HG03469 (cell line): ENCODE measurements at regions not wholly inside any gene's neighbourhood (a gene's known extent, or its start where the extent isn't known, plus 50 kb on each side); places are given as distances from the start of the nearest gene placed in this dataset.
"Not testable (repeated sequence)": the region's sequence is repeated elsewhere in the genome, so short reads cannot be mapped to it uniquely, and the experiment has no call there.

Experiments
- ATAC-seq: cut with Tn5 transposase; IDR thresholded peaks from one replicate; pipeline ENCODE4 v1.9.1; 2021; ENCODE audit warnings: mild to moderate bottlenecking, moderate library complexity, moderate number of reproducible peaks; ENCODE audit not compliant: unreplicated experiment

DNA sequence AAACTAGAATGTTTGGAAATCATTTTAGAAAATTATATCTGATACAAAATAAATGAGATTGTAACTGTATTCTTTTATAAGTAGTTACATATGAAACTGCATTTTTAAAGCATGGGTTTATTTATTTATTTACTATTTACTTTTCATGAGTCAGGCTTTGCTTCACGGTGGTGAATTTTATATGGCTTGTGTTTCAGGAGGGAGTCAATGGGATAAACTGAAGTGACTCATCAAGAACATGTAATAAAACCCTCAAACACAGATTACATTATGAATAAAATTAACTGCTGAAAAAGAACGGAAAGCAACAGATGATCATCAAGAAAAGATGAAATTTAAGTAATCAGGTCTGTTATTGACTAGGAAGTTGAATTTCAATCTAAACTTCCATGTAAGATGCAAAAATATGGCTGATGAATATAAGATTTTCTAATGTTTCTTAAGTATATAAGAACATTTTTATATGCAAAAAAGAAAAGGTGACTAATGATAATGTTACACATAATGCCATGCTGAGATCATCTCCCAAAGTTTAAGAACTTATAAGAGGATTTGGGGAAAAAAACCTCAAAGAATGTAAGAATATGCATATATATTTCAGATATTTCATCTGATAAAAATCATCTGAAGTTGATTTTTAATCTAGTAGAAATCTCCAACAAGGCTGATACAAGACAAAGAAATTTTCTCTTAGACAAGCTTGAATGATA lies 383.6 kb downstream of the SLITRK1 start:
- ATAC-seq: no peak

DNA sequence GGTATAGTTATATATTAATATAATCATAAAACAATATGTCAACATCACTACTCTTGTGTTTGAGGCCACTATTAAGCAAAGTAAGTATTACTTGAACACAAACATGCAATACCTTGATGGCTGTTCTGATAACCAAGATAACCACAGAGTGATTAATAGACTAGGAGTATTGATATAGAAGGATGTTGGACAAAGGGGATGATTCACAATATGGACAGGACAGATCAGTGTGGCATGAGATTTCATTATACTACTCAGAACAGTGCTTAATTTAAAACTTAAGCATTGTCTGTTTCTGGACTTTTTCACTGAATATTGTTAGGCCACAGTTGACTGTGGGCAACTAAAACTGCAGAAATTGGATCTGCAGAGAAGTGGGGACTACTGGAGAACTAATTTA lies 384.2 kb downstream of the SLITRK1 start:
- no peak for ATAC-seq

DNA sequence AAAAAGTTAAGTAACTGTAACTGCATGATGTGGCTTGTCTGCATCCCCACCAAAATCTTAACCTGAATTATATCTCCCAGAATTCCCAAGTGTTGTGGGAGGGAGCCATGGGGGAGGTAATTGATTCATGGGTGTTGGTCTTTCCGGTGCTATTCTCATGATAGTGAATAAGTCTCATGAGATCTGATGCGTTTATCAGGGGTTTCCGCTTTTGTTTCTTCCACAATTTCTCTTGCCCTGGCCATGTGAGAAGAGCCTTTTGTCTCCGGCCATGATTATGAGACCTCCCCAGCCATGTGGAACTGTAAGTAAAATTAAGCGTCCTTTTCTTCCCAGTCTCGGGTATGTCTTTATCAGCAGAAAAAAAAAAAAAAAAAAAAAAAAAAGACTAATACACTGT lies 385.8 kb downstream of the SLITRK1 start:
- ATAC-seq: no peak

DNA sequence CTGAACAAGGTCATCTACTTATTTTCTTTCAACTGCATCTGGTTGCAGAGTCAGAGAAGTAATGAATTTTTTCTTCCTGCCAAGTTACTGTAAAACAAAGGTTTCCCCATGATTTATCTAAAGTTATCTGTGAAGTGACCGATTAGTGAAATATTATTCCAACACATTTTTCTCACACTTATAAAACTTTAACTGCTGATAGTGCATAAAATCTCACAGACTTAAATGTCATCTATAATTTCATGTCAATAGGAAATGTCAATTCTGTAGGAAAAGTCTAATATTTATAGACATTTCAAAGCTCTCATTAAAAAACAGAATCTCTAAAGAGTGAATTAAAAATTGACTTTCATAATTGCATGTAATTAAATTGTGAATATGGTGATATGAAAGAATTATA lies 397.2 kb downstream of the SLITRK1 start:
- no peak for ATAC-seq

DNA sequence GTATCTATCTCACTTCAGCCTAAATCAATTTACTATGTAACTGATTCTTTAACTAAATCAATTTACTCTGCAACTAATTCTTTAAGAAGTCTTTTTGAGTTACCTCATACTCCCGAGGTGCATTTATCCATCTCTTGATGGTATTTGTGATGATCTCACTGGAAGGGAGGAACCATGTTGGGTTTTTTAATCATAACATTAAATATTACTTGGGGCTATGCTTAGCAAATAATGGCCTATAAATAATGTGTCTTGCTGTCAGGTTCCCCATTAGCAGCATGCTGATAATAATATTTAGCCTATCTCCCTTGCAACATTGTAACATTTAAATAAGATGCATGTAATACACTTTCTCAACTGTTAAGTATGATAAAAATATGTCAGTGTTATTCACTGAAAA lies 411.3 kb downstream of the SLITRK1 start:
- ATAC-seq: no peak

DNA sequence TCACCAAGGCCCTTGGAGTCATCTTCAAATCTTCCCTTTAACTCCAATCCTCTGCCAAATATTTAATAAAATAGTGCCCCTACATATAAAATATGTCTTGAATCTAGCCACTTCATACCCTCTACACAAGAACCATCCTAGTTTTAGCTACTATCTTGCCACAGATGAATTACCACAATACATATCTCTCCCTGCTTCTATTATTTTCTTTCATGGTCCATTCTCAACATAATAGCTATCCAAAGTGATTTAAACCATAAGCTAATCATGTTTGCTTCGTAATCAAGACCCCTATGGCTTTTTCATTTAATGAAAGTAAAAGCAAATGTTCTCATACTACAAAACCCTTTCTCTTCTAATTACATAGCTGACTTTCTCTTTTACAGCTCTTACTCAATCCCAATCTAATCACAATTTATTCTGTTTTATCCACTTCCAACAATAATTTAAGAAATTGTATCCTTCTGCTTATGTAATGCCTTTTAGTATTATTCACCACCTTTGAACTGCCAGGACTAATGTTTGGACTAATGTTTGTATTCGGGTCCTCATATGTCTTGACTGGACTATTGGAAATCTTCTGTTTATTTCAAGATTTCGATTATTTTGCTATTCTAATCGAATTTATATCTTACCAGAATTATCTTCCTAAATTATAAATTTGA lies 412.0 kb downstream of the SLITRK1 start:
- no peak for ATAC-seq

DNA sequence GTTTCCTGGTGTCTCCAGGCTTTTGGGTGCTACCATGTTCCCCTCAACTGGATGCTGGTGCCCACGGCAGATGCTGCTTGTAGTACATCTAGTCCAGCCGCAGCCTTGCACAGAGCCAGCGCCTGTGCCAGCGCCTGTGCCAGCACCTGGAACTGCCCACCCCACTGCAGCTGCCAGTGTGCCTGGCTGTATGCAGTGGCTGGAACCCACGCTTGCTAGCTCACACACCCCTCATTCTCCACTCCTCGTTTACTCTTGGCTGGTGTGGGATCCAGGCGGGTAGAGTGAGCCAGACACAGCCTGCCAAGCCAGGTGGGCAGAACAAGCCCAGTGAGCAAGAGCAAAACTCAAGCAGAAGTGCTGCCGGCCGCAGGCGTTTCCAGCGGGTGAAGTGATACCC lies 428.6 kb downstream of the SLITRK1 start:
- ATAC-seq: no peak

DNA sequence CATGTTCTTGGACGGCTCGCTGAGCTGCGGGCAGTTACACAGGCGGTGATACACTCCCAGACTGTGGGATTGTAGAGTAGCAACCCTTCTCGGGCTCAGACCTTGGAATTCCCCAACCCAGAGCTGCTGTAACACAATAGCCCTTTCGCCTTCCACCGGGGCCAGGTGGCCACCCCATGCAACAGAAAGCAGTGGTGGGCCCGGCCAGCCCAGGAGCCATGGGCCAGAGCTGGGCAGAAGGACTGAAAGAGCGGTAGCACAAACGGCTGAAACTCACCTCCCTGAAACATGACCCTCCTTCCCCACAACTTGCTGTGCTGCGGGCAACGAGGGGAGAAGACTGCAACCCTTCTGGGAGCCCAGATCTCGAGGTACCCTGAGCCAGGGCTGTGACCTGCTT lies 429.0 kb downstream of the SLITRK1 start:
- no peak for ATAC-seq

DNA sequence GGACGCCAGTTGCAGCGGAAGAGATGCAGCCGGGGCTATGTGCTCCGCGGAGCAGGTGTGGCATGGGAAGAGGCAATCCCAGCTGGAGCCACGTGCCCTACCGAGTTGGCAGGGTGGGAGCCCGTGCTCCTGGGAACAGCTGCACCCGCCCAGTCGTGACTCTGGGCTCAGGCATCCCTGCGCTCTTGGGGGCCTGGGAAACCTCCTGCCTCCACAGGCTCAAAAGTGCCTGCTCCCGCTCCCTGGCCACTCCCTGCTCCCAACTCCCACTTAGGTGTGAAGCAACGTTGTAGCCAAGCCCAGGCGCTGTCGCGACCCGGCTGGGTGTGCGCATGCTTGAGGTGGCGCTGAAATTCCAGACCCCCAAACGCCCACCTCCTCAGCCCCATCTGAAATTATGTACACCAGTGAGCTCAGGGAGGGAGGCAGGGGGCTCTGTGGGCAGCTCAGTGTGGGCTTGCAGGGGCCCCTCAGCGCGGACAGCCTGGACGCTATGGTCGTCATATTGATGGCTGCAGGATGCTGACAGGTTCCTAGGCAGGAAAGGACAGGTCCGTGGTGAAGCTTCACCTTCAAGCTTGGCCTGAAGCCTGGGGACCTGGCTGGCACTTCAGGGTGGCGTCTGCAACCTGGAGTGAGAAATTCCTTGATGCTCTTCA lies 429.9 kb downstream of the SLITRK1 start:
- ATAC-seq: no peak

DNA sequence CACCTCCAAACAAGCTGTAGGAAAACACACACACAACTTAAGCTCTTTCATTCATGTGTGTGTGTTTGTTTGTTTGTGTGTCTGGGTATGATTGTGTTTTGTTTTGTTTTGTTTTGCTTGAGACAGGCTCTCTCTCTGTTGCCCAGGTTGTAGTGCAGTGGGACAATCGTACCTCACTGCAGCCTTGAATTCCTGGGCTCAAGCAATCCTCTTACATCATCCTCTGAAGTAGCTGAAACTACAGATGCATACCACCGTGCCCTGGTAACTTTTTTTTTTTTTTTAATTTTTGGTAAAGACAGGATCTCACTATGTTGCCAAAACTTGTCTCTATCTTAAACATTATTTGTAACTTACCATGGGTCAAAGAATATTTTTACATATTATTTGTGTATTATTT lies 431.7 kb downstream of the SLITRK1 start:
- no peak for ATAC-seq

DNA sequence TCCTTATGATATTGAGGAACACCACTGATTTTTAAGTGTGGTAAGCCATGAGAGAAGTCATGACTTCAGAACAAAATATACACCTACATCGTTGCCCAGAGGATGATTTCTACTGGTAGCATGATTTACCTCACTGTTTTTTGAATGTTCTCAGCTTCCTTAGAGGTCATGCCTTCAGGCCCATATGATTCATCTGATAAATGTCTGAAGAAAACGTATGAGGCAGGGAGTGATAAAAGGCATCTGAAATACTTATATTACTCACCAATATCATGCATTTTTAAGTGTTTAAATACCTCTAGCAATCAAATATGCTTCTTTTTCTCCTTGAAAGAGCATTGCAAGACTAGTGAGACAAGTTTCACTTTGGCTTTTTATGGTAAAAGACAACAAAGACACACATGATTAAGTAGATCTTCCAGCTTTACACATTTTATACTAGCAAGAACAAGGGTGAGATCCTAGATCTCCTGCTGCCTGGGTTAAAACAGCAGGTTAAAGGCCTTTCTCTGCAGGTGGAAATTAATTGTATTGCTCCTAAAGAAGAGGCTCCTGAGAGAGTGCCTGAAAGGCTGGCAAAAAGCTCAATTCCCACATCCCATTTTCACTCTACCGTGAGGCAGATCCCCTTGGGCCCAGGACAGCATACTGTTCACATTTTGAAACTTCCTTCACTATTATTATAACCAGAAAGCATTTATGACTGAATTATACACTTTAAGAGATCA lies 432.4 kb downstream of the SLITRK1 start:
- no peak for ATAC-seq

DNA sequence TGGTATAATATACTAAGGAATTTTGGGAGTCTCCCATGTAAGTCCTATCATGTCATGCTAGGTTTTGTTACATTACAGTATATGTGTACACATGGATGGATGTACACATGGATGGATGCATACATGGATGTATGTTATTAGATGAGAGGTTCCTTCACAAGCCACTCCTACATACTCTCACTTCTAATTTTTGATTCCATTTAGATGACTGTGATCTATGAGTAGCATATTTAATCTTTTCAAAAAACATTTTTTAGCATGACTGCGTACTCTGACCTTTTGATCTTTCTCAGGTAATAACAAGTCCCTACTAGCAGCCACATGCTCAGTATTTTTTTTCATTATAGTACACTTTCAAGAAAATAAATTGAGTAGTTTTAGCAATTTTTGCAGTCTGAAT lies 441.8 kb downstream of the SLITRK1 start:
- ATAC-seq: no peak

DNA sequence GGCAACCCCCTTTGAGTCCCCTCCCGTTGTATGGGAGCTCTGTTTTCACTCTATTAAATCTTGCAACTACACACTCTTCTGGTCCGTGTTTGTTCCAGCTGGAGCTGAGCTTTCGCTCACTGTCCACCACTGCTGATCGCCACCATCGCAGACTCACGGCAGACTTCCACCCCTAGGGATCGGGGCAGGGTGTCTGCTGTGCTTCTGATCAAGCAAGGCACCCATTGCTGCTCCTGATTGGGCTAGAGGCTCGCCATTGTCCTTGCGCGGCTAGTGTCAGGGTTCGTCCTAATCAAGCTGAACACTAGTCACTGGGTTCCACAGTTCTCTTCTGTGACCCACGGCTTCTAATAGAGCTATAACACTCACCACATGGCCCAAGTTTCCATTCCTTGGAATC lies 442.8 kb downstream of the SLITRK1 start:
- not testable (repeated sequence) for ATAC-seq

DNA sequence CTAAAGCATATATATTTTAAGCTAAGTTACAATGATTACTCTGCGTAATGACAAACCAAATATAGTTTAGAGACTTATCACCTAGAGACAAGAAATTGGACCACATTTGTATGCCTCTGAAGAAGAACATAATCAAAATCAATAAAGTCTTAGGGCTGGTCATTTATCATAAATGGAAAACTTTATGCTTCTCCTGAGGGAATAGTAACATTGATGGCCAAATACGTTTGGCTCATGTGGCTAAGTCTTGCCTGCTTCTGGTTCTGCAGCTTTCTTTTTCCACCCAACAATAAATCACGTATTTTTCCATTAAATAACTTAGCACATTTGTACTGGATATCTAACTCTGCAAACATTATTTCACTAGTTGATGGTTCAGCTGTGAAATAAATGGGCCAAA lies 458.4 kb downstream of the SLITRK1 start:
- ATAC-seq: no peak

DNA sequence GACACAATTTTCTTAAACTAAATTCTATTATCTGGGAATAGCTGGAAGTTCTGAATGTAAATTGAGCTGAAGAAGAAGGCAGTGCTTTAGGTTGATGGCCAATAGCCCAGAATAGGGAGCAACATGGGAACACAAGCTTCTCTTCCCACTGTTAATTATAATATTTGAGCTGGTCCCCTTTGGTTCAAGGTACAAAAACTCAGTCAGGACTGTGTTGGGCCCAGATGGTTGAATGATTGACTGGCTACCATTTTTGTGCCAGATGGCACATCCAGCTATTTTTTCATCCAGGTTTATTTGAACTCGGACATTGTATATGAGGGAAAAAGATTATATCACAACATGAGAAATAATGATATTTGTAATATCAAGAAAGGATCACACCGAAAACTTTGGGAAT lies 458.9 kb downstream of the SLITRK1 start:
- no peak for ATAC-seq

DNA sequence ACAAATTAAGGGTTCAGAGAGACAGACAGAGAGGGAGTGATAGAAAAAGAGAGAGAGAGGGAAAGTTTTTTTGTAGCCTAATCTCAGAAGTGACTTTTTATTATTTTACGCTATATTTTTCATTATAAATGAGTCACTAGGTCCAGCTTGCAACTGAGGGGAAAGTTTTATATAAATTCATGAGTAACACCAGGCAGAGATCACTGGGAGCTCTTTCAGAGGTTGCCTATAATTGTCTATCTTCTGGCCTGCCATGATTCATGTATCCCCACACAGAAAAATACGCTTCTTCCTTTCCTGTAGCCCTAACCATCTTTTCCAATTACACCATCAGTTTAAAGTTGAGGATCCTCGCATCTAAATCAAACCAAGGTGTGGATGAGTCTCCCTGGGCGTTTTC lies 467.9 kb downstream of the SLITRK1 start:
- no peak for ATAC-seq

DNA sequence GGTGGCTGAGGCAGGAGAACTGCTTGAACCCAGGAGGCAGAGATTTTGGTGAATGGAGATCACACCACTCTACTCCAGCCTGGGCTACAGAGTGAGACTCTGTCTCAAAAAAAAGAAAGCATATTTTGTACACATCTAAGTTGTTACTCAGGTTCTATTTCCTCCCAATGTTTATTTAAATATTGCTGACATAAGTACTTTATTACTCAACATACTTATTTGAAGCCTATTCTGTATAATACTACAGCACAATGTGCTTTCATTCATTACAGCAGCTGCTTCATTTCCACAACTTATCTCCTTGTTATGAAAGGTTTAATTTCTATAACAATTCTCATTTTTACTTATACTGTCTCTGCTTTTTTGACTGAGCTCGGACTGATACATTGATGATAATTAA lies 495.7 kb downstream of the SLITRK1 start:
- ATAC-seq: no peak

DNA sequence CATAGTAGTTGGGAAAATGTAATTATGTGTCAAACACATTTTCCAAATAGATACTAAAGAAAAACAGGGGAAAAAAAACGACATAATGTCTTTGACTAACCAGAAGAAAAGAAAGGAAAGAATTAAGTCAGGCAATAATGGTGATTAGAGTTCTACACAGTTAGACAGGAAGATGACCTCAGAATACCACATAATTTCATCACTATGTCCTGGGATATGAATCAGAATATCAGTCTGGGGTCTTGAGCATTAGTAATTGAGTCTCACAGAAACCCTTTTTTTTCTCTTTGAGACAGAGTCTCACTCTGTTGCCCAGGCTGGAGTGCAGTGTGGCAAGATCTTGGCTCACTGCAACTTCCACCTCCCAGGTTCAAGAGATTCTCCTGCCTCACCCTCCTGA lies 503.4 kb downstream of the SLITRK1 start:
- ATAC-seq: no peak

DNA sequence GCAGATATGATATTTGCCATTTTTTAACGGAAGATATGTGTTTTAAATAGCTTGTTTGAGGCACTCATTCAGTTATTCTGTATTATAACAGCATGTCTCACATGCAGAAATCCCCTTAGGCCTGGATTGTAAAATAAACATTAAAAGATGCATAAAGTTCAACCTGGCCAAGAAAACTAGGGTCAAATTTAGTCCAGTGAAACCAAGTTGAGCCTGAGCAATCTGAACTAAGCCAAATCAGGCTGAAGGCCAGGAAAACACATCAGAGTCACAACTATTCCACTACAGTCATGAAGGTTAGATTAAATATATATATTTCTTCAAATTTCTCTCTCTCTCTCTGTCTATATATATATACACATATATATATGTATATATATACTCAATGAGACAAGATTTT lies 504.8 kb downstream of the SLITRK1 start:
- no peak for ATAC-seq

DNA sequence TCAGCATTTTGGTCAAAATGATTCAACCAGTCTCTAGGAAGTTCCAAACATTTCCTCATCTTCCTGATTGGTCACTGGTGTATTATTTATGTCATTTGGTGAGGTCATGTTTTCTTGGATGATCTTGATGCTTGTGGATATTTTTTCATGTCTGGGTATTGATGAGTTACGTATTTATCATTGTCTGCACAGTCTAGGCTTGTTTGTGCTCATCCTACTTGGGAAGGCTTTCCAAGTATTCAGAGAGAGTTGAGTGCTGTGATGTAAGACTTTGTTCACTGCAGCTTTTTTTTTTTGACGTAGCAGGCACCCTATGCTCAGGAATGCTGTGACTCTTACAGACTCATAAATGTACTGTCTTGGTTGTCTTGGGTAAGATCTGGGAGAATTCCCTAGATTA lies 509.5 kb downstream of the SLITRK1 start:
- no peak for ATAC-seq

DNA sequence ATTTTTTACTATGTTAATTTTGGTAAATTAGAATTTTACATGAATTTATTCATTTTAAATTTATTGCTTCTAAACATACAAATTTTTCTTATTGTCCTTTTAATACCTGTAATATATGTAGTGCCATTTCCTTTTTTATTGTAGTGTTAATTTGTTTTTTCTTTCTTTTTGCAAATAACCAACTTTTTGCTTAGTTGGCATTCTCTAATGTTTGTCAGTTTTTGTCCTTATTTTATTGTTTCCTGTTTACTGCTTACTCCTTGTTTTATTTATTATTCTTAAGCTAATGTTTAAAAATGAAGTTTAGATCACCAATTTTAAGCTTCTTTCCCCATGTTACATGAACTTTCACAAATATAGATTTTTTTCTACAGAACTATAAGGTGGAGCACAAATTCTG lies 516.6 kb downstream of the SLITRK1 start:
- ATAC-seq: no peak

DNA sequence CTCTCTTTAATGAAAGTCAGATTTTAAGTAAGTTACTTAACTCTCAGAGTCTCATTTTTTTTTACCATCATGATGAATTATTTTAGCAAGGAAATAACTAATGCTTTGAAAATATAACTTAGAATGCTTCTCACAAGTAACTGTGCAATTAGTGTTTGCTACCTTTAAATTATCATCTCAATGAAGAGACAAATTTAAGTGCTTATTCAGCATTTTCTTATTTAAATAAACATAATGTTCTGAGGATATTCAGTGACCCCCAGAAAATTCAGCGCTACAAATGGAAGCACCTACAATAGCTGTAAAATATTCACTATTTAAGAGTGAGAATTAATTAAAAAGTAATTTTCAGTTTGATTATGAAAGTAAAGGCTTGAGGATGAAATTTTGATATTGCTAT lies 527.2 kb downstream of the SLITRK1 start:
- no peak for ATAC-seq
